Mammary epithelial cell (primary cell): ENCODE measurements at regions not wholly inside any gene's neighbourhood (a gene's known extent, or its start where the extent isn't known, plus 50 kb on each side); places are given as distances from the start of the nearest gene placed in this dataset.

Experiments used
- CTCF ChIP-seq, 2 donors: IDR thresholded peaks in 1 of 2; conservative IDR thresholded peaks in 1 of 2; 2 replicates each; pipeline ENCODE4 v1.5.1; 2011 to 2012; ENCODE audit warnings: inconsistent platforms in 2 of 2, low read length in 2 of 2, mild to moderate bottlenecking in 2 of 2, control low read depth in 1 of 2, low read depth in 1 of 2; ENCODE audit not compliant: insufficient read depth in 1 of 2; ENCODE audit errors: extremely low read depth in 1 of 2
- EZH2 ChIP-seq: IDR thresholded peaks from 2 replicates; pipeline ENCODE4 v1.6.1; 2012; ENCODE audit warnings: low read length, inconsistent platforms, borderline replicate concordance

- TF ChIP-seq CTCF (conservative IDR thresholded peaks at IDR 0.05 in 1 of 2, IDR thresholded peaks at IDR 0.05 in 1 of 2; ENCODE audit: extremely low read depth in 1 of 2, insufficient read depth in 1 of 2, low read depth in 1 of 2, low read length in 2 of 2) (no peak), EZH2 (no peak)
Measured at GRCh38 chr16:88298833-88299745, 83.7 kb upstream of the ZNF469 start.
